B cell (primary cell): ENCODE measurements at regions not wholly inside any gene's neighbourhood (a gene's known extent, or its start where the extent isn't known, plus 50 kb on each side); places are given as distances from the start of the nearest gene placed in this dataset.

Source experiments
- ATAC-seq: fragments of 200-7000 bp; cut with Tn5 transposase; one replicate; pipeline ENCODE4 v1.10.0; 2021; ENCODE audit warnings: low read depth, mild to moderate bottlenecking, moderate number of reproducible peaks, moderate library complexity
- CTCF ChIA-PET: fragments of 350-600 bp; sonication (Branson Sonifier 250); formaldehyde crosslinking; loops from one replicate; lab custom pipeline; 2021; ENCODE audit warnings: antibody characterized with exemption, inconsistent platforms; lab: Charles Lee
- POLR2A ChIA-PET: fragments of 350-600 bp; sonication (Branson Sonifier 250); formaldehyde crosslinking; loops from one replicate; lab custom pipeline; 2021; ENCODE audit warnings: antibody characterized with exemption; lab: Charles Lee
- DNase-seq: peaks from one replicate; pipeline ENCODE4 v3.0.0; 2013
- H2AFZ ChIP-seq: 2 replicates; pipeline ENCODE4 v1.6.1; 2012; ENCODE audit warnings: mild to moderate bottlenecking, low read depth, low read length; ENCODE audit not compliant: insufficient read depth, poor library complexity, severe bottlenecking
- H3K27ac ChIP-seq, 2 donors: 1 replicate in 1 of 2; 2 replicates in 1 of 2; pipeline ENCODE4 v1.5.1; 2012 to 2013; ENCODE audit warnings: low read length in 2 of 2, mild to moderate bottlenecking in 2 of 2, moderate library complexity in 1 of 2
- H3K27me3 ChIP-seq, 4 experiments: fragments of 200-600 bp in 1 of 4; sonication (generic) in 1 of 4; replicated peaks in 1 of 4; 1 replicate in 2 of 4; 2 replicates in 2 of 4; pipeline versions ENCODE4 v1.6.1 to v1.7.0; 2013 to 2016; ENCODE audit warnings: low read length in 3 of 4, mild to moderate bottlenecking in 2 of 4, mixed read lengths in 1 of 4, moderate library complexity in 1 of 4; ENCODE audit not compliant: insufficient read depth in 4 of 4, control insufficient read depth in 3 of 4; ENCODE audit errors: control extremely low read depth in 1 of 4
- H3K36me3 ChIP-seq, 2 experiments: replicated peaks in 1 of 2; 1 replicate in 1 of 2; 2 replicates in 1 of 2; pipeline versions ENCODE4 v1.6.1 to v1.7.1; 2013; ENCODE audit warnings: low read length in 1 of 2; ENCODE audit not compliant: insufficient read depth in 2 of 2, control insufficient read depth in 1 of 2; ENCODE audit errors: control extremely low read depth in 1 of 2, extremely low read depth in 1 of 2
- H3K4me1 ChIP-seq, 2 donors: fragments of 200-600 bp in 1 of 2; sonication (generic) in 1 of 2; 1 replicate in 1 of 2; 2 replicates in 1 of 2; pipeline versions ENCODE4 v1.5.1 to v1.6.1; 2013 to 2017; ENCODE audit warnings: low read length in 2 of 2; ENCODE audit not compliant: control insufficient read depth in 2 of 2, insufficient read depth in 2 of 2
- H3K4me2 ChIP-seq: replicated peaks from 2 replicates; pipeline ENCODE3; 2012; ENCODE audit warnings: mild to moderate bottlenecking, low read depth, low read length; ENCODE audit not compliant: poor library complexity, severe bottlenecking
- H3K4me3 ChIP-seq, 5 experiments: fragments of 200-600 bp in 1 of 5; sonication (generic) in 1 of 5; 1 replicate in 3 of 5; 2 replicates in 2 of 5; pipeline versions ENCODE4 v1.5.1 to v1.7.0; 2011 to 2016; ENCODE audit warnings: low read length in 4 of 5, mild to moderate bottlenecking in 4 of 5, low read depth in 2 of 5, control low read depth in 1 of 5, moderate library complexity in 1 of 5; ENCODE audit not compliant: insufficient read depth in 1 of 5; ENCODE audit errors: control extremely low read depth in 1 of 5, extremely low read depth in 1 of 5
- H3K79me2 ChIP-seq: fragments of 200-600 bp; sonication (generic); one replicate; pipeline ENCODE4 v1.6.0; 2016; ENCODE audit warnings: low read length; ENCODE audit not compliant: control insufficient read depth, insufficient read depth
- H3K9ac ChIP-seq: fragments of 200-600 bp; sonication (generic); 2 replicates; pipeline ENCODE4 v1.6.1; 2017; ENCODE audit warnings: mild to moderate bottlenecking, low read length, moderate library complexity
- H3K9me3 ChIP-seq, 3 donors: one replicate each; pipeline versions ENCODE4 v1.6.1 to v1.7.1; 2013; ENCODE audit warnings: low read length in 2 of 3; ENCODE audit not compliant: control insufficient read depth in 2 of 3, insufficient read depth in 1 of 3; ENCODE audit errors: control extremely low read depth in 1 of 3
- H4K20me1 ChIP-seq: 2 replicates; pipeline ENCODE4 v1.6.0; 2012; ENCODE audit warnings: mild to moderate bottlenecking, low read length; ENCODE audit not compliant: insufficient read depth, control insufficient read depth, poor library complexity, severe bottlenecking
- H3K27ac Mint-ChIP-seq: one replicate; pipeline ENCODE4 v1.8.0; 2021; ENCODE audit warnings: mixed read lengths
- H3K27me3 Mint-ChIP-seq: one replicate; pipeline ENCODE4 v1.8.0; 2021; ENCODE audit warnings: mixed read lengths
- H3K4me1 Mint-ChIP-seq: one replicate; pipeline ENCODE4 v1.8.0; 2021; ENCODE audit warnings: mixed read lengths
- H3K4me3 Mint-ChIP-seq: one replicate; pipeline ENCODE4 v1.8.0; 2021; ENCODE audit warnings: mixed read lengths
- H3K9me3 Mint-ChIP-seq: one replicate; pipeline ENCODE4 v1.8.0; 2022; ENCODE audit warnings: mixed read lengths; ENCODE audit not compliant: insufficient read depth
- EZH2 ChIP-seq: IDR thresholded peaks from 2 replicates; pipeline ENCODE4 v1.6.1; 2012; ENCODE audit warnings: borderline replicate concordance, low read depth, mild to moderate bottlenecking, moderate library complexity, low read length; ENCODE audit not compliant: insufficient read depth, poor library complexity, severe bottlenecking
- WGBS: methylation state at CpG from one replicate; pipeline ENCODE4 v1.1.5; 2013; ENCODE audit warnings: missing lambda C conversion rate; ENCODE audit not compliant: insufficient coverage; 5-methylcytosine and 5-hydroxymethylcytosine counted together
- intact Hi-C: fragments of 100-400 bp; cut with micrococcal nuclease; formaldehyde crosslinking; loops from one replicate; pipeline ENCODE4 v1.10.0; 2022
- TF ChIP-seq, protein P1 (sequence below): fragments of 200-600 bp; IDR thresholded peaks from one replicate; pipeline ENCODE4 v1.8.0; 2022; ENCODE audit warnings: antibody characterized with exemption, mild to moderate bottlenecking

DNA sequence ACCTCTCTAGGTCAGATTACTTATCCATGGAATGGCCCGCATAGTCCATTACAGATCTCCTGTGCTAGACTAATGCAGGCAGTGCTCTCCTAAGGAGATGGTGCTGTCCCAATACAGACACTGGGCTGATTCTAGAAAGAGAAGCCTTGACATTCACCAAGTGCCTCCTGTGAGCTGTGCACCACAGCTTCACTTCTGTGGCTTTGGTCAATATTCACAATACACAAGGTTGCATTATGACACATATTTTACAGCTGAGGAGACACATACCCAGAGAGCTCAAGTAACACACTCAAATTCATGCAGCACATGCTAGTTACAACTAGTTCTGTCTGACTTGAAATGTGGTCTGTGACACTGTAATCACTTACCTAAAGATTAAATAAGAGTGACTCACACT lies 59.4 kb upstream of the LRRC8B start:
- H3K27me3 Mint-ChIP-seq, result peaks cover 63% of the 10 kb centered on the region

DNA sequence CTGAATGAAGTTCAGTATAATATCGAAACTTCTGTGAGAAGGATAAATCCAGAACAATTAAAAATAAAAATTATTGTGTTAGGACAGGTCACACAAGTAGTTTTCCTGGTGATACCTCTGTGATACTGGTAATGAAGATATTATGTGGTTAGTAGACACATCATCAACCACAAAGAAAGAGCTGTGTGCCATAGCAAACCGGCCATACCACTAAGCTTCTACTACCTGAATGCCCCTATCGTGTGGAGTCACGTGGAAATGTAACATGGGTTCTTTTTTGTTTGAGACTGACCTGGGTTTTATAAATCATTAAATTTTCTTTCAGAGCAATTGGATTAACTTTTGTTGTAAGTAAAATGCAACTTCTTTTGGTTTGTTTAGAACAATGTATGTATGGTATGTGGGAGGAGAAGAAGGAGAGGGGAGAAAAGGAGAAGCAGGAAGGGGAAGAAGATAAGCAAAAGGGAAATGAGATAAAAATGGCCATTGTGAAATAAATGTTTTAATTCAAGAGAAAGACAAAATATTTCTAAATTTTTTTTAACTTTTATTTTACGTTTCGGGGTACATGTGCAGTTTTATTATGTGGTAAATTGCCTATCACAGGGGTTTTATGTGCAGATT lies 58.2 kb upstream of the LRRC8B start:
- Histone ChIP-seq H3K4me2 (no peak overlapping the region), H3K4me3 (no peak overlapping the region), H4K20me1 (no peaks in the 10 kb centered on the region), H3K9ac (no peak overlapping the region), H2AFZ (no peak overlapping the region), H3K27me3 (peaks cover 0 to 52% (median 24%) of the 10 kb centered on the region in 4 experiments), H3K9me3 (no peaks in the 10 kb centered on the region), H3K36me3 (no peaks in the 10 kb centered on the region), H3K79me2 (no peaks in the 10 kb centered on the region), H3K27ac (no peak overlapping the region), H3K4me1 (peaks cover 0 to 8% of the 10 kb centered on the region in 2 donors)
- Mint-ChIP-seq H3K9me3 (no peaks in the 10 kb centered on the region), H3K4me1 (peaks cover 3% of the 10 kb centered on the region), H3K27me3 (peaks cover 59% of the 10 kb centered on the region), H3K27ac (no peak overlapping the region), H3K4me3 (no peak overlapping the region)
- ChIA-PET CTCF (interaction anchor here (1.1 kb wide), 1 partner anchor 12 kb away, joined by 3 read pairs; no protein-coding TSS in a partner anchor), POLR2A (no interaction called here)
- DNase-seq (no peak), ATAC-seq (no peak)
- WGBS, result no CpG with 5 or more reads among the region's 6 CpGs
- TF ChIP-seq, protein P1, sequence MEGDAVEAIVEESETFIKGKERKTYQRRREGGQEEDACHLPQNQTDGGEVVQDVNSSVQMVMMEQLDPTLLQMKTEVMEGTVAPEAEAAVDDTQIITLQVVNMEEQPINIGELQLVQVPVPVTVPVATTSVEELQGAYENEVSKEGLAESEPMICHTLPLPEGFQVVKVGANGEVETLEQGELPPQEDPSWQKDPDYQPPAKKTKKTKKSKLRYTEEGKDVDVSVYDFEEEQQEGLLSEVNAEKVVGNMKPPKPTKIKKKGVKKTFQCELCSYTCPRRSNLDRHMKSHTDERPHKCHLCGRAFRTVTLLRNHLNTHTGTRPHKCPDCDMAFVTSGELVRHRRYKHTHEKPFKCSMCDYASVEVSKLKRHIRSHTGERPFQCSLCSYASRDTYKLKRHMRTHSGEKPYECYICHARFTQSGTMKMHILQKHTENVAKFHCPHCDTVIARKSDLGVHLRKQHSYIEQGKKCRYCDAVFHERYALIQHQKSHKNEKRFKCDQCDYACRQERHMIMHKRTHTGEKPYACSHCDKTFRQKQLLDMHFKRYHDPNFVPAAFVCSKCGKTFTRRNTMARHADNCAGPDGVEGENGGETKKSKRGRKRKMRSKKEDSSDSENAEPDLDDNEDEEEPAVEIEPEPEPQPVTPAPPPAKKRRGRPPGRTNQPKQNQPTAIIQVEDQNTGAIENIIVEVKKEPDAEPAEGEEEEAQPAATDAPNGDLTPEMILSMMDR, result no peak
- TF ChIP-seq EZH2, result no peak
- intact Hi-C loops, result no loop called here

More for the DNA sequence above, 59.4 kb upstream of the LRRC8B start:
- Histone ChIP-seq H3K4me2 (no peak overlapping the region), H3K4me3 (no peak overlapping the region), H4K20me1 (no peaks in the 10 kb centered on the region), H3K4me1 (peaks cover 0 to 8% of the 10 kb centered on the region in 2 donors), H3K36me3 (no peaks in the 10 kb centered on the region), H3K9ac (no peak overlapping the region), H3K79me2 (no peaks in the 10 kb centered on the region), H3K9me3 (no peaks in the 10 kb centered on the region), H3K27ac (no peak overlapping the region), H3K27me3 (peaks cover 0 to 52% (median 24%) of the 10 kb centered on the region in 4 experiments), H2AFZ (no peak overlapping the region)
- Mint-ChIP-seq H3K4me3 (no peak overlapping the region), H3K9me3 (no peaks in the 10 kb centered on the region), H3K27ac (no peak overlapping the region), H3K4me1 (peaks cover 3% of the 10 kb centered on the region)
- ChIA-PET CTCF (interaction anchor here (1.1 to 1.3 kb wide), 3 partner anchors 9 to 19 kb away, joined by 3 to 4 read pairs (median 3); no protein-coding TSS in a partner anchor), POLR2A (no interaction called here)
- DNase-seq (no peak), ATAC-seq (no peak)
- intact Hi-C loops, result no loop called here
- WGBS, result 80% methylated on average over 1 of the region's 1 CpG
- TF ChIP-seq, protein P1, result no peak
- TF ChIP-seq EZH2, result no peak
